GM12865 (cell line): ENCODE measurements at regions not wholly inside any gene's neighbourhood (a gene's known extent, or its start where the extent isn't known, plus 50 kb on each side); places are given as distances from the start of the nearest gene placed in this dataset.
"Not testable (repeated sequence)": the region's sequence is repeated elsewhere in the genome, so short reads cannot be mapped to it uniquely, and the experiment has no call there.

Source experiments
- DNase-seq: peaks from one replicate; pipeline ENCODE4 v3.0.0; 2010; ENCODE audit warnings: low read depth
- H3K4me3 ChIP-seq: 2 replicates; pipeline ENCODE4 v1.5.1; 2011; ENCODE audit warnings: mild to moderate bottlenecking, low read depth, low read length, control low read depth
- TF ChIP-seq, protein P1 (sequence below): IDR thresholded peaks from 2 replicates; pipeline ENCODE4 v1.5.1; 2011; ENCODE audit warnings: low read length, control low read depth, low read depth, inconsistent platforms; ENCODE audit not compliant: insufficient read depth; ENCODE audit errors: missing control alignments

DNA sequence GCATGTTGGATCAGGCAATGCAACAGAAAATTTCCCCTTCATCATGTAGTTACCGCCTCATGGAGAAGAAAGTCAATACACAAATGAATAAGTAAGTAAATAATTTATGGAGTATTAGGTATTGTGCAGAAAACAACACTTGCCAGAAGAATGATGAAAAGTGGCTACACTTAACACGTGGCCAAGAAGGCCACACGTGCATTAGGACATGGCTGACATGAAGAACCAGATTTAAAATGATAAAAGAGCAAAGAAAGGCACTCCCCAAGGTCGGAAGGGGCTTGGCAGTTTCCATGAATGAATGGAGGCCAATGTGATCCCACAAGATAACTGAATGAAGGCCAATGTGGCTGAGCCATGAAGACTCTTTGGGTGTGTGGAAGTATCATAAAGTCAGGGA, 447.2 kb downstream of the DOK5 start:
- DNase-seq, result no peak
- no peak overlapping the region for H3K4me3 ChIP-seq
- TF ChIP-seq, protein P1, sequence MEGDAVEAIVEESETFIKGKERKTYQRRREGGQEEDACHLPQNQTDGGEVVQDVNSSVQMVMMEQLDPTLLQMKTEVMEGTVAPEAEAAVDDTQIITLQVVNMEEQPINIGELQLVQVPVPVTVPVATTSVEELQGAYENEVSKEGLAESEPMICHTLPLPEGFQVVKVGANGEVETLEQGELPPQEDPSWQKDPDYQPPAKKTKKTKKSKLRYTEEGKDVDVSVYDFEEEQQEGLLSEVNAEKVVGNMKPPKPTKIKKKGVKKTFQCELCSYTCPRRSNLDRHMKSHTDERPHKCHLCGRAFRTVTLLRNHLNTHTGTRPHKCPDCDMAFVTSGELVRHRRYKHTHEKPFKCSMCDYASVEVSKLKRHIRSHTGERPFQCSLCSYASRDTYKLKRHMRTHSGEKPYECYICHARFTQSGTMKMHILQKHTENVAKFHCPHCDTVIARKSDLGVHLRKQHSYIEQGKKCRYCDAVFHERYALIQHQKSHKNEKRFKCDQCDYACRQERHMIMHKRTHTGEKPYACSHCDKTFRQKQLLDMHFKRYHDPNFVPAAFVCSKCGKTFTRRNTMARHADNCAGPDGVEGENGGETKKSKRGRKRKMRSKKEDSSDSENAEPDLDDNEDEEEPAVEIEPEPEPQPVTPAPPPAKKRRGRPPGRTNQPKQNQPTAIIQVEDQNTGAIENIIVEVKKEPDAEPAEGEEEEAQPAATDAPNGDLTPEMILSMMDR, result no peak

DNA sequence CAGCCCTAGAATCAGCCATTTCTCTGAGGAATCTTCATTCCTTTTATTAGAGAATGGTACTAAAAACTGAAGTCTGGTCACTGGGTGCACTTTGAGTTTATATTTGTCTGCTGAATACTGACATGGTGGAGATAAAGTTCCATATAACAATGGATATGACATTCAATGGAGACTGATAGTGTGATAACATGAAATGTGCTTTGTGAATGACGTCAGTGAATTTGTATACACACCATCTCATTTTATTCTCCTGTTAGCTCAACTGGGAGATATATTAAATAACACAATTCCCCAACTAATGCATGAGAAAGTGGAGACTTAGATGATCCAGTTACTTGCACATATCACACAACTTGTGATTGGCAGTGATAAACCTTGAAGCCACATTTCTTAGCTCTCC, 446.7 kb downstream of the DOK5 start:
- no peak for DNase-seq
- TF ChIP-seq, protein P1, result no peak
- no peak overlapping the region for H3K4me3 ChIP-seq

DNA sequence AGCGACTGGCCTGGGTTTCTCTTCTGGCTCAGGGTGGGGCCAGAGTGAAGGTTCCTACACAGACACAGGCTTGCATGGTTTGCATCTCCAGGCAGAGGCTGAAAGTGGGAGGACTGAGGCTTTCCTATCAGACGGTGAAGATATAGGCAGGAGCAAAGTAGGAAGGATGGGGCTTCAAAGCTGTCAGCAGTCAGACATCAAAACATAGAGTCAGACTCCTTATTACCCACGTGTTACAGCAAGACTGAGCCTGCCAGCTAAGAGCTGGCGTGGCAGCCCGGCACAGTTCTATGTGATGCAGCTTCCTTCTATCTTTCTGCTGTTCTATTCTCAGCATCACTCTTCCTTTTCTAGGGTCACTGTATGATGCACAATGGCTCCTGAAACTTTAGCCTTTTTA, 445.1 kb downstream of the DOK5 start:
- TF ChIP-seq, protein P1, result no peak
- no peak overlapping the region for H3K4me3 ChIP-seq
- DNase-seq, result no peak

DNA sequence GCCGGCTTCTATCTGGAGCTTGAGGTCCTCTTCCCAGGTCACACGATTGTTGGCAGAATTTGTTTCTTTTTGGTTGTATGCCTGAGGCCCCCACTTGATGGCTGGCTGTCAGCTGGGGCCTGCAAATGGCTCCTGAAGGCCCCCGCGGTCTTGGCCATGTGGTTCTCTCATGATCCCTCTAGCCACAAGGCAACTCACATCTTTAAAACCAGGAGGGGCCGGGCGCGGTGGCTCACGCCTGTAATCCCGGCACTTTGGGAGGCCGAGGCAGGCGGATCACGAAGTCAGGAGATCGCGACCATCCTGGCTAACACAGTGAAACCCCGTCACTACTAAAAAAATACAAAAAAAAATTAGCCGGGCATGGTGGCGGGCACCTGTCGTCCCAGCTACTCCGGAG, 443.6 kb downstream of the DOK5 start:
- not testable (repeated sequence) for DNase-seq, H3K4me3 ChIP-seq

DNA sequence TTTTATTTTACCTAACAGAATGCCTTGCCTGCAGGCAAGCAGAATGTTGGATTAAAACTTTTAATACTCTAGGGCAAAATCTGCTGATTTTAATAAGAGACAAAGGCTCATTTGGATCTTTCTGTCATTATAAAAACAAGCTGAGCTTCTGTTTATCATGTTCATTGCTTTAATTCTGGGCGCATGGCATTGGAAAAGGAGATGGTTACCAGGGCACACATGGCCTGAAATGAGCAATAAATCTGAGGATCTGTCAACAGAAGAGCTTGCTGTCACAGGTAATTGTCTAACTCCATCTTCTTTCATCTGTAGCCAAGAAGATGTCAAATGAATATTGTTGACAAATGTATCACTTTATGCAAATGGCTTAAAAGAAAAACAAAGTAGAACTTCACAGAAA, 439.6 kb downstream of the DOK5 start:
- DNase-seq, result no peak

DNA sequence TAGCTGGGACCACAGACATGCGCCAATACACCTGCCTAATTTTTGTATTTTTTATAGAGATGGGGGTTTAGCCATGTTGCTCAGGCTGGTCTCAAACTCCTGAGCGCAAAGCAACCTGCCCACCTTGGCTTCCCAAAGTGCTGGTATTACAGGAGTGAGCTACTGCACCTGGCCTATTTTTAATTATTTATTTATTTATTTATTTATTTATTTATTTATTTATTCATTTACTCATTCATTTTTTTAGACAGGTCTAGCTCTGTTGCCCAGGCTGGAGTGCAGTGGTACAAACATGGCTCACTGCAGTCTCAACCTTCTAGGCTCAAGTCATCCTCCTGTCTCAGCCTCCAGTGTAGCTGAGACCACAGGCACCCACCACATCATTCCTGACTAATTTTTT, 434.3 kb downstream of the DOK5 start:
- H3K4me3 ChIP-seq, result no peak overlapping the region
- DNase-seq, result no peak
- TF ChIP-seq, protein P1, result no peak

More for the DNA sequence above, 439.6 kb downstream of the DOK5 start:
- TF ChIP-seq, protein P1, result no peak
- no peak overlapping the region for H3K4me3 ChIP-seq

DNA sequence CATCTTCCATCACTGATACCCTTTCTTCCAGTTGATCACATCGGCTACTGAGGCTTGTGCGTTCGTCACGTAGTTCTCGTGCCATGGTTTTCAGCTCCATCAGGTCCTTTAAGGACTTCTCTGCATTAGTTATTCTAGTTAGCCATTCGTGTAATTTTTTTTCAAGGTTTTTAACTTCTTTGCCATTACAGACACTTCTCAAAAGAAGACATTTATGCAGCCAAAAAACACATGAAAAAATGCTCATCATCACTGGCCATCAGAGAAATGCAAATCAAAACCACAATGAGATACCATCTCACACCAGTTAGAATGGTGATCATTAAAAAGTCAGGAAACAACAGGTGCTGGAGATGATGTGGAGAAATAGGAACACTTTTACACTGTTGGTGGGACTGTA, 430.7 kb downstream of the DOK5 start:
- DNase-seq, H3K4me3 ChIP-seq: not testable (repeated sequence)

DNA sequence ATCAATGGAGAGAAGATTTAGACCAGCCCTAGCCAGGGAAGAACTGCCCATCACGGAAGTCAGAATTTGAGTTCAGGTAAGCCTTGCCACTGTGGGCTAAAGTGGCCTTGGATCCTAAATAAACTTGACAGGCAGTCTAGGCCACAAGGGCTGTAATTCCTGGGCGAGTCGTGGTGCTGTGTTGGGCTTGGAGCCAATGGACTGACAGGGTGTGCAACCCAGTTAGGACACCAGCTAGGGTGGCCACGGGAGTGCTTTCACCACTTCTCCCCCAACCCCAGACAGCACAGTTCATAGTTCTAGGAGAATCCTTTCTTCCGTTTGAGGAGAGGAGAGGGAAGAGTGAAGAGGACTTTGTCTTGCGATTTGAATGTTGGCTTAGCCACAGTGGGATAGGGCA, 422.4 kb downstream of the DOK5 start:
- TF ChIP-seq, protein P1, result no peak
- H3K4me3 ChIP-seq, result no peak overlapping the region
- DNase-seq, result no peak
